IPS-20b (cell line): ENCODE measurements at regions not wholly inside any gene's neighbourhood (a gene's known extent, or its start where the extent isn't known, plus 50 kb on each side); places are given as distances from the start of the nearest gene placed in this dataset.
"Not testable (repeated sequence)": the region's sequence is repeated elsewhere in the genome, so short reads cannot be mapped to it uniquely, and the experiment has no call there.

ENCODE experiments used
- H3K27ac ChIP-seq: one replicate; pipeline ENCODE4 v1.5.1; 2013; ENCODE audit warnings: low read length
- H3K27me3 ChIP-seq: 2 replicates; pipeline ENCODE4 v1.6.1; 2013; ENCODE audit warnings: mild to moderate bottlenecking, low read length, inconsistent platforms; ENCODE audit not compliant: insufficient read depth
- H3K36me3 ChIP-seq: 2 replicates; pipeline ENCODE4 v1.6.1; 2013; ENCODE audit warnings: low read depth, mild to moderate bottlenecking, inconsistent platforms, low read length, moderate library complexity; ENCODE audit not compliant: insufficient read depth
- H3K4me1 ChIP-seq: 2 replicates; pipeline ENCODE4 v1.6.1; 2013; ENCODE audit warnings: mild to moderate bottlenecking, control low read depth, inconsistent platforms, low read length, moderate library complexity; ENCODE audit not compliant: insufficient read depth
- H3K4me3 ChIP-seq: 2 replicates; pipeline ENCODE4 v1.5.1; 2013; ENCODE audit warnings: mild to moderate bottlenecking, low read length, inconsistent platforms
- H3K9ac ChIP-seq: 2 replicates; pipeline ENCODE4 v1.6.1; 2013; ENCODE audit warnings: low read depth, mild to moderate bottlenecking, inconsistent platforms, low read length, moderate library complexity
- H3K9me3 ChIP-seq: 2 replicates; pipeline ENCODE4 v1.6.1; 2013; ENCODE audit warnings: mild to moderate bottlenecking, low read depth, low read length, inconsistent platforms; ENCODE audit not compliant: insufficient read depth

DNA sequence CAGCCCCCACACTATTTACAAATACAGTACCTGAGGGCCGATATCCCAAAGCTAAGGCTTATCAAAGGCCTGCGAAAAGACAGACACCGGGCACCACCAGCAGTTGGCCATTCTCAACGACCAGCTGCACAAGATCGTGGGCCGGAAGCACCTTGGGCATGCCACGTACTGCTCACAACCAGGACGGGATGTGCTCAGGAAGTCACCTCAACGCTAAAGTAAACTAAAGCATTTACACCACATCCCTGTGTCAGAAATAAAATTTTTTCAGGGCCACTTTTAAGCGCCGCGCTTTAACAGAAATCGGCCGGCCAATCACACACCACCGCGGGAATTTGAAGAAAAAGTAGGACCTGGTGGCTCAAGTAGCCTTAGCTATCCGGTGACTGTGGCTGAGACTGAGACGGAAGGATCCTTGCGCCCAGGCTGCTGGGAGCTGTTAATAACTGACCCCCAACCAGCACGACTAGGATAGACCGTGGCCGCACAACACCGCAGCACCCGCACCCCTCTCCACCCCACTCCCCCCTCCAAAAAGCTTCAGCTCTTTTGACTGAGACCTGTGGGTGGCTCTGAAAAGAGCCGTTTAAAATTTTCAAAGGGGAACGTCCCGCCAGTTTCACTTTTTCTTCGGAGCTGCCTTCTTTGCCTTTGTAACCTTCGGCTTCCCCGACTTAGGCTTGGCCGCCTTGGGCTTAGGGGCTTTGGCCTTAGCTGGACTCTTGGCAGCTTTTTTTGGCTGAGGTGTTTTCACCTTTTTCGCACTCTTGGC lies 131.2 kb upstream of the BTN3A2 start:
- no peaks in the 10 kb centered on the region for H3K9me3 ChIP-seq
- H3K27me3 ChIP-seq = no peaks in the 10 kb centered on the region
- H3K4me3 ChIP-seq = peak overlapping the region; percentile 90
- H3K9ac ChIP-seq = peak overlapping the region; percentile 79
- H3K27ac ChIP-seq = peak overlapping the region; percentile 75
- no peaks in the 10 kb centered on the region for H3K36me3 ChIP-seq
- H3K4me1 ChIP-seq = peaks cover 5% of the 10 kb centered on the region; the same call in 1 of the 2 replicates

DNA sequence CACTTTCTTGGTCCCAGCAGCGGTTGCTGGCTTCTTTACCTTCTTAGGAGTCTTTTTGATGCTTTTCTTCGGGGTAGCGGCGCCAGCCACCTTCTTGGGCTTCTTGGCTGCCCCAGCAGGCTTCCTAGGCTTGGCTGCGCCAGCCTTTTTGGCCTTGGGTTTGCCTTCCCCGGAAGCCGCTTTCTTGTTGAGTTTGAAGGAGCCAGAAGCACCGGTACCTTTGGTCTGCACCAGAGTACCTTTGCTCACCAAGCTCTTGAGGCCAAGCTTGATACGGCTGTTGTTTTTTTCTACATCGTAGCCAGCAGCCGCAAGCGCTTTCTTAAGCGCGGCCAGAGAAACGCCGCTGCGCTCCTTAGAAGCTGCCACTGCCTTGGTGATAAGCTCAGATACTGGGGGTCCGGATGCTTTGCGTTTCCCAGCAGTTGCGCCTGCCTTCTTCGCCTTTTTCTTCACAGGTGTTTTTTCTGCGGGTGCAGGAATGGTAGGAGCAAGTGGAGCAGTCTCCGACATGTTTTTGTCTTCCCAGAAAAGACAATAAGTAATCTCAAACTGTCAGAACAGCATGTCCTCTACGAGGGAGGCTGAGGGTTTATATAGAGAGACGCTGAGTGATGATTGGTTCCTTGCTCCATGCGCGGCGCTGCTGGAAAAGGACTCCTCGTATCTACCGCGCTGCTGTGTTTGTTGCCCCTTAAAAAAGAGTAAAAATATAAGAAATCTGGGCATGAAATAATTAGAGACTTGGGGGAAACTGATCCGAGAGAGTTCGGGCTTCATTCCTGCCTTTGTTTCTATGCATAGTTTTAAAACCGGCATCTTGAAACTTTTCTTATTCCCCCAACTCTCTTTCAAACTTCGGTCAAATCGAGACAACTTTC lies 130.3 kb upstream of the BTN3A2 start:
- H3K27ac ChIP-seq = peak overlapping the region; percentile 75
- no peaks in the 10 kb centered on the region for H3K27me3 ChIP-seq
- peak overlapping the region; percentile 79 for H3K9ac ChIP-seq
- no peaks in the 10 kb centered on the region for H3K9me3 ChIP-seq
- peak overlapping the region; percentile 90 for H3K4me3 ChIP-seq
- H3K4me1 ChIP-seq = peaks cover 5% of the 10 kb centered on the region; the same call in 1 of the 2 replicates
- no peaks in the 10 kb centered on the region for H3K36me3 ChIP-seq

DNA sequence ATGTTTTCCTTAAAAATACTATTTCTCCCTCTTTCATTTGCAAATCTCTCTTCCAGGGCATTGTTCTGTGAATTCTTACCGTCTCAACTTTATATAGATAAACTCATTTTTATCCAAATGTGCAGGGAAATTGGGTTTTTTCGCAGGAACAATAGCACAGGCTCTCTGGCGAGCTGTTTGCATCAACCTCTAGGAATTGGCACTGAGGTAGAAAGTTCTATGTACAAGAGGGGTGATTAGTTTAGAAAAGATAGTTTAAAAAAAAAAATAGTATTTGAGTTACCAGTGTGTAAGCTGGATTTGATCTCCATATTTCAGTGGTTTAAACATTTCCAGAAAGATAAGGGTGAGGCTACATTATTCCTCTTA lies 129.7 kb upstream of the BTN3A2 start:
- H3K4me1 ChIP-seq = peaks cover 5% of the 10 kb centered on the region; the same call in 1 of the 2 replicates
- H3K4me3 ChIP-seq = peak overlapping the region; percentile 90
- peak overlapping the region; percentile 79 for H3K9ac ChIP-seq
- no peaks in the 10 kb centered on the region for H3K36me3 ChIP-seq
- H3K9me3 ChIP-seq = no peaks in the 10 kb centered on the region
- H3K27ac ChIP-seq = peak overlapping the region; percentile 75
- H3K27me3 ChIP-seq = no peaks in the 10 kb centered on the region

DNA sequence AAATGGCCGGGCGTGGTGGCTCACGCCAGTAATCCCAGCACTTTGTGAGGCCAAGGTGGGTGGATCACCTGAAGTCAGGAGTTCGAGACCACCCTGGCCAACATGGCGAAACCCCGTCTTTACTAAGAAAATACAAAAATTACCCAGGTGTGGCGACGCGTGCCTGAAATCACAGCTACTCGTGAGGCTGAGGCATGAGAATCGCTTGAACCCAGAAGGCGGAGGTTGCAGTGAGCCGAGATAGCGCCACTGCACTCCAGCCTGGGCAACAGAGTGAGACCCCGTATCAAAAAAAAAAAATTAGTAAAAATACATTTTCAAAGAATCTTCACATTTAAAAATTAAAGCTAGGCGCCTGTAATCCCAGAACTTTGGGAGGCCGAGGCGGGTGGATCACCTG lies 125.6 kb upstream of the BTN3A2 start:
- not testable (repeated sequence) for H3K27ac ChIP-seq, H3K9me3 ChIP-seq, H3K27me3 ChIP-seq, H3K36me3 ChIP-seq, H3K4me3 ChIP-seq, H3K9ac ChIP-seq
- peaks cover 13% of the 10 kb centered on the region; the same call in 1 of the 2 replicates for H3K4me1 ChIP-seq

DNA sequence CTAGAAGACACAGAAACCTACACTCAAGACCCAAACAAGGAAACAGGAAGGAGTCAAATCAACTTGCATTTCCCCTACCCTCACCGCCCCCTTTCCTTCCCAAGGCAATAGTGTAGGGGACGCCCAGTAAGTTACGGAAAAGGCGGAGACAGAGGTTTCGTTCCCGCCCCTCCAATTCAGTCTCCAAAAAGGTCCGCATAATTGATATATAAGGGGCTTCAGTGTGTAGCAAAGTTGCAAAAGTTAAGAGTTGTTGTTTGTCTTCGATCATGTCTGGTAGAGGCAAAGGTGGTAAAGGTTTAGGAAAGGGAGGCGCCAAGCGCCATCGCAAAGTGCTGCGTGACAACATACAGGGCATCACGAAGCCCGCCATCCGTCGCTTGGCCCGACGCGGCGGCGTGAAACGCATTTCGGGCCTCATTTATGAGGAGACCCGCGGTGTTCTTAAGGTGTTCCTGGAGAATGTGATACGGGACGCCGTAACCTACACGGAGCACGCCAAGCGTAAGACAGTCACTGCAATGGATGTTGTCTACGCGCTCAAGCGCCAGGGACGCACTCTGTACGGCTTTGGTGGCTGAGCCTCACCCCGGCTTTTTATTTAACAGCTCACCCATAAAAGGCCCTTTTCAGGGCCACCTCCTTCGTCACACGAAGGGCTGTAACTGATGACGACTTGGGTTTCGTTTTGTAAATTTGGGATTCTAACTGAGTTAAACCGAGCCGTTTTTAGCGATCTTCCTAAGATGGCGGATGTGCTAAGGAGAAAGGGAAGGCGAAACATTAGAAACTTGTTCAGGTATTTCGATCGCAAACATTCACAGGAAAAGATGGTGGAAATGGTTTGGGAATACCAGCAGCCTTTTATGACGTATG lies 124.6 kb upstream of the BTN3A2 start:
- peaks cover 13% of the 10 kb centered on the region; the same call in 1 of the 2 replicates for H3K4me1 ChIP-seq
- H3K9me3 ChIP-seq = no peaks in the 10 kb centered on the region
- no peaks in the 10 kb centered on the region for H3K36me3 ChIP-seq
- H3K27me3 ChIP-seq = no peaks in the 10 kb centered on the region
- H3K9ac ChIP-seq = peak overlapping the region; percentile 94
- peak overlapping the region; percentile 9 for H3K27ac ChIP-seq
- peak overlapping the region; percentile 73 for H3K4me3 ChIP-seq

DNA sequence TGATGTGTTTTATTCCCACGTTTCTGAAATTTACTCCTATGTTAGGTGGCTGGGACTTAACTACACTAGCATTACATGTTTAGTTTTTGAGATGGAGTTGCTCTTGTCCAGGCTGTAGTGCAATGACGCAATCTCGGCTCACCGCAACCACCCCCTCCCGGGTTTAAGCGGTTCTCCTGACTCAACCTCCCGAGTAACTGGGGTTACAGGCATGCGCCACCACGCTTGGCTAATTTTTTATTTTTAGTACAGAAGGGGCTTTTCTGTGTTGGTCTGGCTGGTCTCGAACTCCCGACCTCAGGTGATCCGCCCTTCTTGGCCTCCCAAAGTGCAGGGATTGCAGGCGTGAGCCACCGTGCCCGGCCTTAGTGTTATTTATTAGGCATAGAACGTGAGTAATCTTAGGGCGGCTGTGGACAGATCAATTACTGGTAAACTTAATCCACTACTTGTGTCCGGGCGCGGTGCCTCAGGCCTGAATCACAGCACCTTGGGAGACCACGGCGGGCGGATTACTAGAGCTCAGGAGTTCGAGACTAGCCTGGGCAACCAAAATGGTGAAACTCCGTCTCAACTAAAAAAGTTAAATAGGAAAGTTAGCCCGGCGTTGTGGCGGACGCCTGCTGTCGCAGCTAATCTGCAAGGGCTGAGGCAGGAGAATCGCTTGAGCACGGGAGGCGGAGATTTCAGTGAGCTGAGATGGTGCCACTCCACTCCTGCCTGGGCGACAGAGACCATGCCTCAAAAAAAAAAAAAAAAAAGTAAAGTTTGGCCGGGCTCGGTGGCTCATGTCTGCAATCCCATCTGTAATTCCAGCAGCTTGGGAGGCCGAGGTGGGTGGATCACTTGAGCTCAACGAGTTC lies 123.7 kb upstream of the BTN3A2 start:
- Histone ChIP-seq H3K36me3 (no peaks in the 10 kb centered on the region), H3K4me1 (peaks cover 13% of the 10 kb centered on the region; the same call in 1 of the 2 replicates), H3K9me3 (no peaks in the 10 kb centered on the region), H3K4me3 (peak overlapping the region; percentile 73), H3K27me3 (no peaks in the 10 kb centered on the region), H3K27ac (peak overlapping the region; percentile 9), H3K9ac (peak overlapping the region; percentile 94)

DNA sequence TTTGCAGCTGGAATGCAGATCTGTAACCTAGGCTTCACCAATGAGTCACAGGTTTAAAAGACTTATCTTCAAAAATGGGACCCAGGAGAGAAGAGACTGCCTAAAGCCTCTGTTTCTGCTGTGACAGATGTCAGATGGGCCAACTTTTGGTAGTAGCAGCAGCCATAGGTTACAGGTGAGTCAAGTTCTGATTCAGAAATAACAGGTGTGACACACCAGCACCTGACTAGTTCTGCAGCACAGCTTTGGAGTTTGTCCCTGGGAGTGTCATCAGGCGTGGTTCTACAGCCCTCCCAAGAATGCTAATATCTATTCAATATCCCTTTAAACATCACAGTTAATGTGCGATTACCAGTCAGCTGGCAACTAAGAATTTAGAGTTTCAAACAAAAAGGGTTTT lies 121.9 kb upstream of the BTN3A2 start:
- H3K9ac ChIP-seq = peak overlapping the region; percentile 45; the same call in 1 of the 2 replicates
- no peaks in the 10 kb centered on the region for H3K36me3 ChIP-seq
- no peak overlapping the region for H3K4me3 ChIP-seq
- no peak overlapping the region for H3K27ac ChIP-seq
- peaks cover 13% of the 10 kb centered on the region; the same call in 1 of the 2 replicates for H3K4me1 ChIP-seq
- no peaks in the 10 kb centered on the region for H3K9me3 ChIP-seq
- H3K27me3 ChIP-seq = no peaks in the 10 kb centered on the region

DNA sequence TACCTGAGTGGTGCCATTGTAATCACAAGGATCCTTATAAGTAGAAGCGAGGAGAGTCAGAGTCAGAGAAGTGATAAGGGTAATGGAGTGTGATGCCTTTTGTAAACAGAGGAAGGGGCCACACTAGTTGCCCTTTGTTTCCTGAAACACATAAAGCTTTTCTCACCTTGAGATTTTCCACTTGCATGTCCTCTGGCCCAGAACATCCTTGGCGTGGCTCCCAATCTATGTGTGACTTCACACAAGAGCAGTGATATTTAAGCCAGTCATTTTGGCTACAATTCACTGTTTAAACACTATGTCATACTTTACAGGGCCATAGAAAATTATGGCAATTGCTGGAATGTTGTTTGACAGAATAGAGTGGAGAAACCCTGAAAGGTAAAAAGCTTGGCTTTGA lies 121.2 kb upstream of the BTN3A2 start:
- no peaks in the 10 kb centered on the region for H3K27me3 ChIP-seq
- peaks cover 13% of the 10 kb centered on the region; the same call in 1 of the 2 replicates for H3K4me1 ChIP-seq
- H3K9ac ChIP-seq = peak overlapping the region; percentile 45; the same call in 1 of the 2 replicates
- no peak overlapping the region for H3K4me3 ChIP-seq
- no peaks in the 10 kb centered on the region for H3K36me3 ChIP-seq
- H3K9me3 ChIP-seq = no peaks in the 10 kb centered on the region
- no peak overlapping the region for H3K27ac ChIP-seq

DNA sequence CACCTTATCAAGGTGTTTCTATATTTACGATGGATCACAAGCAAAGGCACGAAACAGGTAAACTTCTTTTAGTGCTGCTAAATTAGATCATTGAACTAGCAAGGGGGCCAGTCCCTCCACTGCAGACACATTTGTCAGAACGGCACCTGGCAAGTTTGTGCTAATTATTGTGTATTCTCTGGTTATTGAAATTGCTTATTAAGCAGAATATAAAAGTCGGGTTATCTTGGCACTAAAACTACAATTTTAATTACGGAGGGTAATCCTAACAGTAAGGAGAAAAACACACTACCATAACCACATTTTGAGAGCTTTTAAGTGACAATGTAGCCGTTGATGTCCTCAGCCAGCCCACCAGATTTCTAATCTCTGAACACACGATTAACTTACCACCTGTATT lies 118.9 kb upstream of the BTN3A2 start:
- no peaks in the 10 kb centered on the region for H3K9me3 ChIP-seq
- H3K4me3 ChIP-seq = no peak overlapping the region
- H3K27me3 ChIP-seq = no peaks in the 10 kb centered on the region
- no peaks in the 10 kb centered on the region for H3K36me3 ChIP-seq
- peaks cover 13% of the 10 kb centered on the region; the same call in 1 of the 2 replicates for H3K4me1 ChIP-seq
- H3K27ac ChIP-seq = no peak overlapping the region
- no peak overlapping the region; the same call in 1 of the 2 replicates for H3K9ac ChIP-seq

DNA sequence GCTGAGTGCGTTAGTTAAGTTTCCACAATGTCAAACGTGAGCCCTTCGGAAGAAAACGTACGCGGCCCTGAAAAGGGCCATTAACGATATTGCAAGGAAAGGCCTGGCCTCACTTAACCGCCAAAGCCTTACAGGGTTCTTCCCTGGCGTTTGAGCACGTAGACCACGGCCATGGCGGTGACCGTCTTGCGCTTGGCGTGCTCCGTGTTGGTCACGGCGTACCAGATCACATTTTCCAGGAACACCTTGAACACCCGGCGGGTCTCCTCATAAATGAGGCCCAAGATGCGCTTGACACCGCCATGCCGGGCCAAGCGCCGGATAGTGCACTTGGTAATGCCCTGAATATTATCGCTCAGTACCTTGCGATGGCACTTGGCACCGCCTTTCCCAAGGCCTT lies 118.4 kb upstream of the BTN3A2 start:
- Histone ChIP-seq H3K36me3 (no peaks in the 10 kb centered on the region), H3K9me3 (no peaks in the 10 kb centered on the region), H3K27ac (no peak overlapping the region), H3K9ac (no peak overlapping the region), H3K4me1 (peaks cover 13% of the 10 kb centered on the region; the same call in 1 of the 2 replicates), H3K27me3 (no peaks in the 10 kb centered on the region), H3K4me3 (no peak overlapping the region)
